ENCODE measurements at regions not wholly inside any gene's neighbourhood (a gene's known extent, or its start where the extent isn't known, plus 50 kb on each side); places are given as distances from the start of the nearest gene placed in this dataset.

GRCh38 chr5:4537489-4537888, 602.6 kb upstream of the ADAMTS16 start:
- no peak overlapping the region for H2BK5ac ChIP-seq (ENCODE audit: insufficient read length, low read length)
- no peak overlapping the region for H2BK20ac ChIP-seq (ENCODE audit: low read depth, low read length, poor library complexity, severe bottlenecking)
- no peaks in the 10 kb centered on the region for H3K9me3 Mint-ChIP-seq
- H3K9ac ChIP-seq (ENCODE audit: extremely low read depth, insufficient read length, low read length), result no peak overlapping the region
- H3T11ph ChIP-seq (ENCODE audit: low read length), result no peak overlapping the region
- no peak overlapping the region for H3K56ac ChIP-seq (ENCODE audit: insufficient read length, low read depth, low read length)
- H3K79me2 ChIP-seq (ENCODE audit: insufficient read depth, low read length), result no peaks in the 10 kb centered on the region
- no peak overlapping the region for H2BK120ac ChIP-seq (ENCODE audit: low read depth, low read length, poor library complexity, severe bottlenecking)
- H2AFZ ChIP-seq (ENCODE audit: low read length), result no peak overlapping the region
- WGBS (ENCODE audit: extremely low coverage, insufficient read length, low lambda C conversion rate), result no CpG with 5 or more reads among the region's 10 CpGs
- H3K23ac ChIP-seq (ENCODE audit: insufficient read length, low read depth, low read length), result no peak overlapping the region
- no peaks in the 10 kb centered on the region; a peak in 1 of 7 replicates for H3K36me3 Mint-ChIP-seq (ENCODE audit: insufficient read depth in 1 of 3, low read depth in 3 of 3)
- H3K9me3 ChIP-seq (ENCODE audit: control insufficient read depth, low read depth, low read length), result no peaks in the 10 kb centered on the region
- H3K4me3 Mint-ChIP-seq, result no peak overlapping the region
- H3K27ac Mint-ChIP-seq, result no peak overlapping the region; a peak in 1 of 7 replicates
- H4K8ac ChIP-seq (replicated peaks; ENCODE audit: insufficient read length, low read depth, low read length), result no peak overlapping the region
- no peak overlapping the region for H4K91ac ChIP-seq (ENCODE audit: insufficient read length, low read depth, low read length)
- H4K5ac ChIP-seq (ENCODE audit: insufficient read length, low read depth, low read length), result no peak overlapping the region
- H3K4ac ChIP-seq (ENCODE audit: low read depth, low read length), result no peak overlapping the region
- H3K27me3 ChIP-seq (ENCODE audit: insufficient read depth, low read length), result no peaks in the 10 kb centered on the region
- H3K79me1 ChIP-seq (ENCODE audit: insufficient read depth, low read depth, low read length, poor library complexity, severe bottlenecking), result no peaks in the 10 kb centered on the region
- no peak overlapping the region for H3K18ac ChIP-seq (ENCODE audit: insufficient read length, low read depth, low read length)
- H3K23me2 ChIP-seq (ENCODE audit: insufficient read length, low read depth, low read length, poor library complexity, severe bottlenecking), result no peaks in the 10 kb centered on the region
- DNase-seq, result no peak
- no peak overlapping the region for H3K14ac ChIP-seq (ENCODE audit: insufficient read depth, low read length)
- TF ChIP-seq CTCF (conservative IDR thresholded peaks at IDR 0.05), result no peak
- no peaks in the 10 kb centered on the region for H3K27me3 Mint-ChIP-seq (ENCODE audit: low read depth)
- H3K4me2 ChIP-seq (ENCODE audit: insufficient read depth, insufficient read length, low read length), result no peak overlapping the region
- H3K4me1 ChIP-seq (ENCODE audit: insufficient read depth, low read length), result no peaks in the 10 kb centered on the region
- H3K27ac ChIP-seq (ENCODE audit: insufficient read length, low read depth, low read length), result no peak overlapping the region
- no peaks in the 10 kb centered on the region for H4K20me1 ChIP-seq (ENCODE audit: control insufficient read depth, insufficient read depth, insufficient read length)
- H2BK15ac ChIP-seq (ENCODE audit: low read depth, low read length), result no peak overlapping the region
- no peak overlapping the region for H2AK5ac ChIP-seq (ENCODE audit: insufficient read length, low read length)
- peaks cover 0 to 3% of the 10 kb centered on the region in 2 experiments; a peak in 2 of 4 replicates for H3K4me1 Mint-ChIP-seq
- H2BK12ac ChIP-seq (ENCODE audit: insufficient read length, low read depth, low read length), result no peak overlapping the region

Measured in H9 (cell line).